Ascending aorta (tissue), 2 donors: ENCODE measurements at regions not wholly inside any gene's neighbourhood (a gene's known extent, or its start where the extent isn't known, plus 50 kb on each side); places are given as distances from the start of the nearest gene placed in this dataset.

ENCODE experiments used
- DNase-seq, 2 donors: peaks; one replicate each; pipeline ENCODE4 v3.0.0-alpha.2; 2019; ENCODE audit warnings: low spot score in 2 of 2
- H3K27ac ChIP-seq, 2 donors: fragments of 200-600 bp; sonication (generic); one replicate each; pipeline ENCODE4 v1.5.1; 2016 to 2017; ENCODE audit warnings: mild to moderate bottlenecking in 1 of 2
- H3K27me3 ChIP-seq: fragments of 200-600 bp; sonication (generic); one replicate; pipeline ENCODE4 v1.5.1; 2017
- H3K36me3 ChIP-seq, 2 donors: fragments of 200-600 bp; sonication (generic); one replicate each; pipeline ENCODE4 v1.5.1; 2016
- H3K4me1 ChIP-seq, 2 donors: fragments of 200-600 bp; sonication (generic); one replicate each; pipeline ENCODE4 v1.5.1; 2016 to 2017; ENCODE audit warnings: mild to moderate bottlenecking in 1 of 2
- H3K4me3 ChIP-seq, 2 donors: fragments of 200-600 bp; sonication (generic); one replicate each; pipeline ENCODE4 v1.5.1; 2016 to 2017; ENCODE audit warnings: mild to moderate bottlenecking in 1 of 2
- H3K9me3 ChIP-seq, 2 donors: fragments of 200-600 bp; sonication (generic); one replicate each; pipeline ENCODE4 v1.5.1; 2016
- CTCF ChIP-seq, 3 experiments: fragments of 200-600 bp in 2 of 3; fragments of 450-650 bp in 1 of 3; sonication (generic) in 2 of 3; IDR thresholded peaks; one replicate each; pipeline ENCODE4 v1.5.1; 2016 to 2019; ENCODE audit warnings: antibody characterized with exemption in 3 of 3, mild to moderate bottlenecking in 1 of 3, moderate library complexity in 1 of 3
- intact Hi-C: fragments of 100-400 bp; cut with DNase I; formaldehyde crosslinking; loops from one replicate; pipeline ENCODE4 v1.15.1; 2023

GRCh38 chr6:47400581-47400980 is 77.0 kb upstream of the CD2AP start:
- H3K36me3 ChIP-seq: no peaks in the 10 kb centered on the region
- DNase-seq: no peak
- no peak overlapping the region for H3K4me3 ChIP-seq
- H3K27me3 ChIP-seq: no peaks in the 10 kb centered on the region
- H3K4me1 ChIP-seq: no peaks in the 10 kb centered on the region
- no peaks in the 10 kb centered on the region for H3K9me3 ChIP-seq
- intact Hi-C loops: no loop called here
- TF ChIP-seq CTCF (IDR thresholded peaks at IDR 0.05): no peak
- no peak overlapping the region for H3K27ac ChIP-seq

GRCh38 chr6:47402081-47402480 is 75.5 kb upstream of the CD2AP start:
- no peak for TF ChIP-seq CTCF (IDR thresholded peaks at IDR 0.05)
- Histone ChIP-seq H3K36me3 (no peaks in the 10 kb centered on the region), H3K27ac (no peak overlapping the region), H3K4me3 (no peak overlapping the region), H3K4me1 (no peaks in the 10 kb centered on the region), H3K27me3 (no peaks in the 10 kb centered on the region), H3K9me3 (no peaks in the 10 kb centered on the region)
- no peak for DNase-seq
- intact Hi-C loops: no loop called here

GRCh38 chr6:47403056-47403455 is 74.5 kb upstream of the CD2AP start:
- TF ChIP-seq CTCF (IDR thresholded peaks at IDR 0.05): no peak
- Histone ChIP-seq H3K9me3 (no peaks in the 10 kb centered on the region), H3K27me3 (no peaks in the 10 kb centered on the region), H3K4me3 (no peak overlapping the region), H3K36me3 (no peaks in the 10 kb centered on the region), H3K4me1 (no peaks in the 10 kb centered on the region), H3K27ac (no peak overlapping the region)
- no peak for DNase-seq
- intact Hi-C loops: no loop called here

GRCh38 chr6:47403801-47404200 is 73.8 kb upstream of the CD2AP start:
- Histone ChIP-seq H3K4me1 (no peaks in the 10 kb centered on the region), H3K27ac (no peak overlapping the region), H3K9me3 (no peaks in the 10 kb centered on the region), H3K27me3 (no peaks in the 10 kb centered on the region), H3K4me3 (no peak overlapping the region), H3K36me3 (no peaks in the 10 kb centered on the region)
- TF ChIP-seq CTCF (IDR thresholded peaks at IDR 0.05): no peak
- intact Hi-C loops: no loop called here
- no peak for DNase-seq

- no peaks in the 10 kb centered on the region for H3K27me3 ChIP-seq
- no peak overlapping the region for H3K4me3 ChIP-seq
- H3K27ac ChIP-seq: no peak overlapping the region
- no peaks in the 10 kb centered on the region for H3K9me3 ChIP-seq
- no peak for DNase-seq
- H3K4me1 ChIP-seq: no peaks in the 10 kb centered on the region
- H3K36me3 ChIP-seq: no peaks in the 10 kb centered on the region
- TF ChIP-seq CTCF (IDR thresholded peaks at IDR 0.05): no peak
- intact Hi-C loops: no loop called here
These were observed 73.2 kb upstream of the CD2AP start for GRCh38 chr6:47404435-47404834.

- H3K27ac ChIP-seq: no peak overlapping the region
- H3K27me3 ChIP-seq: no peaks in the 10 kb centered on the region
- no peaks in the 10 kb centered on the region for H3K4me1 ChIP-seq
- H3K36me3 ChIP-seq: no peaks in the 10 kb centered on the region
- no peak for DNase-seq
- intact Hi-C loops: no loop called here
- no peak overlapping the region for H3K4me3 ChIP-seq
- TF ChIP-seq CTCF (IDR thresholded peaks at IDR 0.05): no peak
- H3K9me3 ChIP-seq: no peaks in the 10 kb centered on the region
These were observed 72.3 kb upstream of the CD2AP start for GRCh38 chr6:47405273-47405672.
